Psoas muscle (tissue), 7 donors: ENCODE measurements at regions not wholly inside any gene's neighbourhood (a gene's known extent, or its start where the extent isn't known, plus 50 kb on each side); places are given as distances from the start of the nearest gene placed in this dataset.
"Not testable (repeated sequence)": the region's sequence is repeated elsewhere in the genome, so short reads cannot be mapped to it uniquely, and the experiment has no call there.

Experiments used
- ATAC-seq, 4 donors: fragments of 200-7000 bp; cut with Tn5 transposase; one replicate each; pipeline ENCODE4 v1.9.1; 2020; ENCODE audit warnings: moderate library complexity in 3 of 4, mild to moderate bottlenecking in 2 of 4
- DNase-seq, 2 donors: peaks; one replicate each; pipeline ENCODE4 v3.0.0-alpha.2; 2020
- H3K27ac ChIP-seq: fragments of 200-600 bp; one replicate; pipeline ENCODE4 v1.8.0; 2022
- H3K27me3 ChIP-seq, 3 donors: fragments of 200-600 bp in 1 of 3; one replicate each; pipeline versions ENCODE4 v1.6.1 to v1.8.0; 2013 to 2022; ENCODE audit warnings: low read length in 2 of 3, mild to moderate bottlenecking in 2 of 3, moderate library complexity in 1 of 3; ENCODE audit not compliant: insufficient read depth in 3 of 3
- H3K36me3 ChIP-seq, 2 donors: fragments of 200-600 bp in 1 of 2; one replicate each; pipeline versions ENCODE4 v1.6.1 to v1.8.0; 2013 to 2022; ENCODE audit warnings: low read depth in 1 of 2, mild to moderate bottlenecking in 1 of 2, moderate library complexity in 1 of 2; ENCODE audit not compliant: insufficient read depth in 1 of 2
- H3K4me1 ChIP-seq: fragments of 200-600 bp; one replicate; pipeline ENCODE4 v1.8.0; 2022
- H3K4me3 ChIP-seq: fragments of 200-600 bp; one replicate; pipeline ENCODE4 v1.8.0; 2022; ENCODE audit warnings: mild to moderate bottlenecking
- H3K9me3 ChIP-seq: fragments of 200-600 bp; one replicate; pipeline ENCODE4 v1.8.0; 2022
- CTCF ChIP-seq: fragments of 200-600 bp; IDR thresholded peaks from one replicate; pipeline ENCODE4 v1.8.0; 2022; ENCODE audit warnings: antibody characterized with exemption
- WGBS, 3 donors: extraction: QIAGEN DNeasy Blood & Tissue Kit; methylation state at CpG; one replicate each; pipeline versions ENCODE4 v1.1.6 to v1.1.7; 2013; 5-methylcytosine and 5-hydroxymethylcytosine counted together
- intact Hi-C, 2 donors: fragments of 100-400 bp; cut with DNase I; formaldehyde crosslinking; loops; one replicate each; pipeline versions ENCODE4 v1.11.0 to v1.14.2; 2022
- donor health status: healthy with polysubstance abuse.
- donor health status: DM: no; HTN: no; CAD: no; lungs with moderate emphysema.
- donor health status: Bipolar disorder and iron deficiency.
- donor health status: healthy.
- donor health status: DM: yes; HTN: yes; CAD: no.
- donor health status: DM: no; HTN: no; CAD: no.
- donor health status: DM: yes; HTN: yes; CAD: no.

DNA sequence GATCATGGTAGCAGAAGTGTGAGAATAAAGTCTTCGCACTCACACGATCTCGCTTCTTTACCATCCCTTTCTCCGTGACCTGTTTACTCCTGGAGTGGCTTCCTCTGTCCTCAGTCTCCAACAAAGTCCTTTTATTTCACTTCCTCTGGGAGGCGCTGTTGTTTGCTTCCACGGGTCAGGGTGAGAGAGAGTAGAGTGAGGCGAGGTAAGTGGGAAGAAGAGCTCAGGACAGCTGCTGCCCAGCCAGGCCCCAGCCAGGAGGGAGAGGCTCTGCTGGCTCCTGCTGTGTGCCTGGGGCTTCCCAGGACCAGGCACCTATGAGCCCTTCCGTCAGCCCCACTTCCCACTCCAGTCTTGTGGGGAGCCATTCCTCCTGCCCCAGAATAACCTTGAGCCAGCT, 242.1 kb downstream of the FGF9 start:
- Histone ChIP-seq H3K27me3 (no peaks in the 10 kb centered on the region), H3K27ac (no peak overlapping the region), H3K4me1 (no peaks in the 10 kb centered on the region), H3K36me3 (no peaks in the 10 kb centered on the region), H3K9me3 (no peaks in the 10 kb centered on the region), H3K4me3 (no peak overlapping the region)
- no peak for ATAC-seq
- 65 to 75% (median 71%) methylated on average over 8 of the region's 8 CpGs for WGBS, 3 donors
- intact Hi-C loops: no loop called here
- no peak for TF ChIP-seq CTCF
- DNase-seq: no peak

DNA sequence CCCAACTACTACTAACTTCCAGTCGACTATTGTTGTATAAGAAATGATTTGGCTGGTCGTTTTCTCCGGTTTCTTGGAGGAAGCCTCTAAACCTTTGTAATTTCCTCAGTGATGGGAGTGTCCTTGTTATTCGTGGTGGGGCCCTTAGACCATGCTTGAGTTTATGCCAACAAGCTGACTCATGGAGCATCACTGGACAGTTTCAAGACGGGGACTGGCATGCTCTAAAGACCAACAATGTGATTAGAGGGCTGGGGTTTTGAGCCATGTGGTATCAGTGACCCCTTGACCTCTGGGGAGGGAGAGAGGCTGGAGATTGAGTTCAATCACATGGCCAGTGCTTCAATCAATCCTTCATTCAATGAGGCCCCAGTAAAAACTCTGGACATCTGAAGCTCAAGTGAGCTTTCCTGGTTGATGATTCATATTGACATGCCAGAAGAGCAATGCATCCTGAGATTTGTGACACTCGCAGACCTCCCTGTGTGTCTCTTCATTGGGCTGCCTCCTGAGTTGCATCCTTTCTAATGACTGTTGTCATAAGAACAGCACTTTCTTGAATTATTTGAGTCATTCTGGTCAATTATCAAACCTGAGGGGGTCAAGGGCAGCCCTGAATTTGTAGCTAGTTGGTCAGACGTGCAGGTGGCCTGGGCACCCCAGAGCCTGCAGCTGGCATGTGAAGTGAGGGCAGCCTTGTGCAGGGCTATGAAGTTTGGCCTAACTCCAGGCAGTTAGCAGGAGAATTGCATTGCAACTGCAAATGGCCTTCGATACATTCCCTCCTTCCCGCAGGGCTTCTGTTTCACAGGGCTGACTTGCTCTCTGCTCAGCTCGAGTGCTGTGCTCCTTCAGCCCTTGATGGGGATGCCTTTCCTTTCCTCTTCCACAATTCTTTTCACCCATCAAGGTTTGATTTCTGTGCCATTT, 246.5 kb downstream of the FGF9 start:
- intact Hi-C loops: no loop called here
- Histone ChIP-seq H3K4me1 (no peaks in the 10 kb centered on the region), H3K4me3 (no peak overlapping the region), H3K27ac (no peak overlapping the region), H3K27me3 (no peaks in the 10 kb centered on the region), H3K36me3 (no peaks in the 10 kb centered on the region), H3K9me3 (no peaks in the 10 kb centered on the region)
- DNase-seq (no peak), ATAC-seq (no peak)
- 52 to 63% (median 54%) methylated on average over 10 of the region's 10 CpGs for WGBS, 3 donors
- TF ChIP-seq CTCF: no peak

DNA sequence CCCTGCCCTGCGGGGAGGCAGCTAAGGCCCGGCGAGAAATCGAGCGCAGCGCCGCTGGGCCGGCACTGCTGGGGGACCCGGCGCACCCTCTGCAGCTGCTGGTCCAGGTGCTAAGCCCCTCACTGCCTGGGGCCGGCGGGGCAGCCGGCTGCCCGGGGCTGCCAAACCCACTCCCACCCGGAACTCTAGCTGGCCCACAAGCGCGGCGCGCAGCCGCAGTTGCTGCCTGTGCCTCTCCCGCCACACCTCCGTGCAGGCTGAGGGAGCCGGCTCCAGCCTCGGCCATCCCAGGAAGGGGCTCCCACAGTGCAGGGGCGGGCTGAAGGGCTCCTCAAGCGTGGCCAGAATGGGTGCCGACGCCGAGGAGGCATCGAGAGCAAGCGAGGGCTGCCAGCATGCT, 249.9 kb downstream of the FGF9 start:
- DNase-seq, H3K4me1 ChIP-seq, intact Hi-C loops, H3K27me3 ChIP-seq, H3K36me3 ChIP-seq, ATAC-seq, H3K4me3 ChIP-seq, H3K27ac ChIP-seq, H3K9me3 ChIP-seq: not testable (repeated sequence)
- WGBS, 3 donors: 85 to 98% (median 91%) methylated on average over 21 to 31 of the region's 31 CpGs

DNA sequence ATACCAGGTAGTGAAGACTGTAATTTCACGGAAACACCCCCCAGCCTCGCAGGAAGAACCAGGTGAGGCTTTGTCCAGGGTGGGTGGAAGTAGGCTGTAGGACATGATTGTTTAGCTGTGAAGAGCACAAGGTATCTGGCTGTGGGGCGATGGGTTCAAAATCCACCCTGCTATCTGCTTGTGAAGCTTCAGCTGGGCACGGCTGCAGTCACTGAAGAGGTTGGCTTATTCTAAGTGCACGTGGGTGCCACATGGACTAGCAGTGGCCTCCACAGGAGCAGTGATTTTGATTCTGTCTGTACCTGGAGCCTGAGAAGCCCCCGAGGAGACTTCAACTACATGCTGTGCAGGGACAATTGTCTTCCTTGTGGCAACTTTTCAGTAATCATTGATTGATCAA, 254.1 kb downstream of the FGF9 start:
- H3K4me1 ChIP-seq: no peaks in the 10 kb centered on the region
- no peak overlapping the region for H3K4me3 ChIP-seq
- no peak for TF ChIP-seq CTCF
- intact Hi-C loops: no loop called here
- no peaks in the 10 kb centered on the region for H3K27me3 ChIP-seq
- no peaks in the 10 kb centered on the region for H3K36me3 ChIP-seq
- H3K9me3 ChIP-seq: no peaks in the 10 kb centered on the region
- DNase-seq: no peak
- no peak for ATAC-seq
- 86 to 90% (median 87%) methylated on average over 6 of the region's 6 CpGs for WGBS, 3 donors
- H3K27ac ChIP-seq: no peak overlapping the region

GRCh38 chr13:21925720-21926119, 254.8 kb downstream of the FGF9 start:
- Histone ChIP-seq H3K9me3 (no peaks in the 10 kb centered on the region), H3K4me3 (no peak overlapping the region), H3K4me1 (no peaks in the 10 kb centered on the region), H3K36me3 (no peaks in the 10 kb centered on the region), H3K27me3 (no peaks in the 10 kb centered on the region), H3K27ac (no peak overlapping the region)
- TF ChIP-seq CTCF: no peak
- WGBS, 3 donors: 91 to 92% (median 92%) methylated on average over 6 of the region's 6 CpGs
- intact Hi-C loops: no loop called here
- DNase-seq (no peak), ATAC-seq (no peak)
